WTC11 (cell line): ENCODE measurements at regions not wholly inside any gene's neighbourhood (a gene's known extent, or its start where the extent isn't known, plus 50 kb on each side); places are given as distances from the start of the nearest gene placed in this dataset.

Source experiments
- ATAC-seq: fragments of 200-7000 bp; cut with Tn5 transposase; 2 replicates; pipeline ENCODE4 v1.10.0; 2021; ENCODE audit warnings: mild to moderate bottlenecking, moderate library complexity
- CTCF ChIA-PET: fragments of 300-600 bp; sonication (Branson Sonifier 250); formaldehyde crosslinking; loops from one replicate; lab custom pipeline; 2021; ENCODE audit warnings: antibody characterized with exemption; lab: Charles Lee
- POLR2A ChIA-PET: fragments of 350-600 bp; sonication (Branson Sonifier 250); formaldehyde crosslinking; loops from one replicate; lab custom pipeline; 2021; ENCODE audit warnings: antibody characterized with exemption; lab: Charles Lee
- DNase-seq: peaks from one replicate; pipeline ENCODE4 v3.0.0; 2021; ENCODE audit warnings: low spot score
- H3K27ac Mint-ChIP-seq: 2 replicates; pipeline ENCODE4 v1.8.0; 2021; ENCODE audit warnings: mixed read lengths
- H3K27me3 Mint-ChIP-seq: 2 replicates; pipeline ENCODE4 v1.8.0; 2021; ENCODE audit warnings: low read depth, mild to moderate bottlenecking, moderate library complexity, mixed read lengths
- H3K36me3 Mint-ChIP-seq: 2 replicates; pipeline ENCODE4 v1.8.0; 2021; ENCODE audit warnings: mixed read lengths
- H3K4me1 Mint-ChIP-seq: 2 replicates; pipeline ENCODE4 v1.8.0; 2022; ENCODE audit warnings: mixed read lengths
- H3K4me3 Mint-ChIP-seq: 2 replicates; pipeline ENCODE4 v1.8.0; 2021; ENCODE audit warnings: mild to moderate bottlenecking, moderate library complexity, mixed read lengths
- H3K9me3 Mint-ChIP-seq: 2 replicates; pipeline ENCODE4 v1.8.0; 2021; ENCODE audit warnings: mixed read lengths
- AR ChIP-seq: fragments of 250-450 bp; sonication (Bioruptor Pico); IDR thresholded peaks from 2 replicates; pipeline ENCODE4 v1.9.0; 2021; ENCODE audit warnings: mild to moderate bottlenecking
- ARID4B ChIP-seq: sonication (generic); formaldehyde crosslinking; IDR thresholded peaks from 2 replicates; pipeline ENCODE4 v1.8.0; 2023; ENCODE audit warnings: missing genetic modification reagents, mild to moderate bottlenecking, borderline replicate concordance
- FOXK1 ChIP-seq: sonication (generic); formaldehyde crosslinking; IDR thresholded peaks from 2 replicates; pipeline ENCODE4 v1.8.0; 2022; ENCODE audit warnings: mild to moderate bottlenecking, moderate library complexity, missing genetic modification reagents
- IRF2 ChIP-seq: sonication (generic); formaldehyde crosslinking; IDR thresholded peaks from 2 replicates; pipeline ENCODE4 v1.8.0; 2022; ENCODE audit warnings: low read depth, missing genetic modification reagents, borderline replicate concordance
- JUN ChIP-seq: sonication (generic); formaldehyde crosslinking; IDR thresholded peaks from 2 replicates; pipeline ENCODE4 v1.8.0; 2023; ENCODE audit warnings: mild to moderate bottlenecking, missing genetic modification reagents
- MYBL2 ChIP-seq: sonication (generic); formaldehyde crosslinking; IDR thresholded peaks from 2 replicates; pipeline ENCODE4 v1.8.1; 2023; ENCODE audit warnings: mild to moderate bottlenecking, moderate library complexity, missing genetic modification reagents
- NFYB ChIP-seq: sonication (generic); formaldehyde crosslinking; conservative IDR thresholded peaks from 2 replicates; pipeline ENCODE4 v1.8.0; 2022; ENCODE audit warnings: low read depth, missing genetic modification reagents
- RELA ChIP-seq: sonication (generic); formaldehyde crosslinking; IDR thresholded peaks from 2 replicates; pipeline ENCODE4 v1.8.1; 2022; ENCODE audit warnings: missing genetic modification reagents, mild to moderate bottlenecking, borderline replicate concordance
- SMAD4 ChIP-seq: sonication (generic); formaldehyde crosslinking; IDR thresholded peaks from 2 replicates; pipeline ENCODE4 v1.8.0; 2022; ENCODE audit warnings: mild to moderate bottlenecking, missing genetic modification reagents
- SOX15 ChIP-seq: fragments of 250-450 bp; sonication (Bioruptor Pico); IDR thresholded peaks from 2 replicates; pipeline ENCODE4 v1.9.0; 2021; ENCODE audit warnings: mild to moderate bottlenecking
- USF2 ChIP-seq: sonication (generic); formaldehyde crosslinking; IDR thresholded peaks from 2 replicates; pipeline ENCODE4 v1.8.1; 2023; ENCODE audit warnings: mild to moderate bottlenecking, missing genetic modification reagents, moderate library complexity
- ZBTB21 ChIP-seq: sonication (generic); formaldehyde crosslinking; IDR thresholded peaks from 2 replicates; pipeline ENCODE4 v1.8.1; 2023; ENCODE audit warnings: mild to moderate bottlenecking, missing genetic modification reagents, borderline replicate concordance
- ZNF121 ChIP-seq: sonication (generic); formaldehyde crosslinking; IDR thresholded peaks from 2 replicates; pipeline ENCODE4 v1.8.0; 2023; ENCODE audit warnings: missing genetic modification reagents
- ZNF232 ChIP-seq: sonication (generic); formaldehyde crosslinking; IDR thresholded peaks from 2 replicates; pipeline ENCODE4 v1.8.0; 2022; ENCODE audit warnings: mild to moderate bottlenecking, missing genetic modification reagents
- ZNF512 ChIP-seq: sonication (generic); formaldehyde crosslinking; IDR thresholded peaks from 2 replicates; pipeline ENCODE4 v1.8.1; 2022; ENCODE audit warnings: missing genetic modification reagents, borderline replicate concordance
- ZNF532 ChIP-seq: fragments of 250-450 bp; sonication (Bioruptor Pico); IDR thresholded peaks from 2 replicates; pipeline ENCODE4 v1.9.0; 2021; ENCODE audit warnings: mild to moderate bottlenecking, borderline replicate concordance
- ZNF671 ChIP-seq: fragments of 250-450 bp; sonication (Bioruptor Pico); IDR thresholded peaks from 2 replicates; pipeline ENCODE4 v1.8.0; 2021; ENCODE audit warnings: mild to moderate bottlenecking

GRCh38 chr11:115716080-115716479 is 211.9 kb upstream of the CADM1 start (continued):
- no peak for TF ChIP-seq RELA
- no peak for TF ChIP-seq ZNF121

- Mint-ChIP-seq H3K27me3 (peaks cover 4% of the 10 kb centered on the region), H3K4me3 (no peak overlapping the region), H3K4me1 (peaks cover 7% of the 10 kb centered on the region)
- DNase-seq, result no peak
- CTCF ChIA-PET, result no interaction called here
- TF ChIP-seq NFYB (CRISPR knock-in tag), result no peak
- TF ChIP-seq USF2 (CRISPR knock-in tag), result no peak
- TF ChIP-seq, all 79 proteins: peak for 0
- no peak overlapping the region for H3K27ac Mint-ChIP-seq
- no peaks in the 10 kb centered on the region for H3K9me3 Mint-ChIP-seq
- no peak for ATAC-seq
- POLR2A ChIA-PET, result no interaction called here
- H3K36me3 Mint-ChIP-seq, result no peaks in the 10 kb centered on the region
Observed at GRCh38 chr11:115715251-115715770, 211.1 kb upstream of the CADM1 start.

- POLR2A ChIA-PET, result no interaction called here
- Mint-ChIP-seq H3K36me3 (no peaks in the 10 kb centered on the region), H3K4me1 (peaks cover 13% of the 10 kb centered on the region), H3K27ac (no peak overlapping the region), H3K9me3 (no peaks in the 10 kb centered on the region), H3K27me3 (peaks cover 4% of the 10 kb centered on the region), H3K4me3 (no peak overlapping the region)
- ATAC-seq (no peak), DNase-seq (no peak)
- CTCF ChIA-PET, result no interaction called here
- TF ChIP-seq ZBTB21 (CRISPR knock-in tag) (no peak), ZNF232 (CRISPR knock-in tag) (no peak), AR (CRISPR knock-in tag) (no peak), NFYB (CRISPR knock-in tag) (no peak), ARID4B (CRISPR knock-in tag) (no peak), IRF2 (CRISPR knock-in tag) (no peak), ZNF512 (CRISPR knock-in tag) (no peak)
Observed at GRCh38 chr11:115712296-115712695, 208.1 kb upstream of the CADM1 start.

GRCh38 chr11:115710980-115711379 is 206.8 kb upstream of the CADM1 start:
- Mint-ChIP-seq H3K4me3 (no peak overlapping the region), H3K27ac (no peak overlapping the region), H3K27me3 (peaks cover 3% of the 10 kb centered on the region), H3K4me1 (peaks cover 6% of the 10 kb centered on the region), H3K36me3 (no peaks in the 10 kb centered on the region), H3K9me3 (no peaks in the 10 kb centered on the region)
- DNase-seq (no peak), ATAC-seq (no peak)
- POLR2A ChIA-PET, result no interaction called here
- CTCF ChIA-PET, result no interaction called here
- no peak for TF ChIP-seq ZNF671
- TF ChIP-seq JUN (CRISPR knock-in tag), result no peak
- TF ChIP-seq RELA, result no peak
- TF ChIP-seq SMAD4 (CRISPR knock-in tag), result no peak
- TF ChIP-seq ZNF532 (CRISPR knock-in tag), result no peak
- TF ChIP-seq SOX15 (CRISPR knock-in tag), result no peak
- TF ChIP-seq FOXK1, result no peak
- no peak for TF ChIP-seq MYBL2 (CRISPR knock-in tag)
